ENCODE measurements at regions not wholly inside any gene's neighbourhood (a gene's known extent, or its start where the extent isn't known, plus 50 kb on each side); places are given as distances from the start of the nearest gene placed in this dataset.

GRCh38 chr19:46546194-46546896 lies 50.7 kb upstream of the PNMA8B start (continued):
- TF ChIP-seq MITF (IDR thresholded peaks at IDR 0.05) (peak; percentile 82), ZNF143 (CRISPR knock-in tag; IDR thresholded peaks at IDR 0.05) (peak; percentile 88), ASH1L (IDR thresholded peaks at IDR 0.05; ENCODE audit: borderline replicate concordance, low read depth, partially characterized antibody) (no peak), ZEB2 (IDR thresholded peaks at IDR 0.05) (0 out of 2 replicates have a peak, but pooled peaks have one; percentile 35), ZNF436 (CRISPR knock-in tag; IDR thresholded peaks at IDR 0.05) (no peak), SIX5 (IDR thresholded peaks at IDR 0.05; ENCODE audit: borderline replicate concordance in 1 of 2, insufficient read depth in 1 of 2, low read depth in 1 of 2, low read length in 2 of 2) (peak; percentile 87 to 90), HDGF (IDR thresholded peaks at IDR 0.05) (no peak), ILK (tag; IDR thresholded peaks at IDR 0.05; ENCODE audit: borderline replicate concordance, low read depth) (no peak), MBD2 (IDR thresholded peaks at IDR 0.05; ENCODE audit: borderline replicate concordance, low read depth) (peak; percentile 36; the same call in 1 of the 2 replicates), MNT (conservative IDR thresholded peaks at IDR 0.05) (peak; percentile 60 to 62; a peak in 3 of 4 replicates), MLLT1 (IDR thresholded peaks at IDR 0.05) (no peak), TBP (optimal IDR thresholded peaks at IDR 0.05; ENCODE audit: low read depth, low read length) (peak; percentile 35), PHTF2 (CRISPR knock-in tag; IDR thresholded peaks at IDR 0.05) (no peak), ZBTB1 (CRISPR knock-in tag; IDR thresholded peaks at IDR 0.05; ENCODE audit: borderline replicate concordance, low read depth) (no peak), POLR3G (IDR thresholded peaks at IDR 0.05; ENCODE audit: extremely low read depth, insufficient read length, insufficient replicate concordance) (no peak), NCOA6 (IDR thresholded peaks at IDR 0.05) (no peak), BCOR (IDR thresholded peaks at IDR 0.05) (0 out of 2 replicates have a peak, but pooled peaks have one; percentile 13), DIDO1 (tag; IDR thresholded peaks at IDR 0.05; ENCODE audit: low read depth) (peak; percentile 24; the same call in 1 of the 2 replicates), ETS2 (tag; IDR thresholded peaks at IDR 0.05; ENCODE audit: borderline replicate concordance, poor library complexity, severe bottlenecking) (no peak), SIN3B (IDR thresholded peaks at IDR 0.05; ENCODE audit: low read depth) (no peak), TBL1XR1 (IDR thresholded peaks at IDR 0.05; ENCODE audit: low read length in 2 of 2) (no peak), CEBPB (tag; IDR thresholded peaks at IDR 0.05) (peak; percentile 99), MAX (CRISPR knock-in tag; IDR thresholded peaks at IDR 0.05) (peak; percentile 68), BHLHE40 (IDR thresholded peaks at IDR 0.05; ENCODE audit: low read length) (no peak), FOXK2 (conservative IDR thresholded peaks at IDR 0.05 in 1 of 2, IDR thresholded peaks at IDR 0.05 in 1 of 2; ENCODE audit: low read depth in 2 of 2) (no peak), ELF4 (CRISPR knock-in tag; IDR thresholded peaks at IDR 0.05) (no peak), TRIM24 (IDR thresholded peaks at IDR 0.05) (no peak)
